NOMO-1 treated with DMSO at 0.1 percent for 48 hours (cell line): ENCODE measurements at regions not wholly inside any gene's neighbourhood (a gene's known extent, or its start where the extent isn't known, plus 50 kb on each side); places are given as distances from the start of the nearest gene placed in this dataset.
A peak's percentile ranks its signal among the peaks of the same experiment; 100 is the strongest.

Experiments
- DNase-seq: peaks from one replicate; lab custom pipeline; 2025; ENCODE audit not compliant: unreplicated experiment; lab: John Stamatoyannopoulos, UW

DNA sequence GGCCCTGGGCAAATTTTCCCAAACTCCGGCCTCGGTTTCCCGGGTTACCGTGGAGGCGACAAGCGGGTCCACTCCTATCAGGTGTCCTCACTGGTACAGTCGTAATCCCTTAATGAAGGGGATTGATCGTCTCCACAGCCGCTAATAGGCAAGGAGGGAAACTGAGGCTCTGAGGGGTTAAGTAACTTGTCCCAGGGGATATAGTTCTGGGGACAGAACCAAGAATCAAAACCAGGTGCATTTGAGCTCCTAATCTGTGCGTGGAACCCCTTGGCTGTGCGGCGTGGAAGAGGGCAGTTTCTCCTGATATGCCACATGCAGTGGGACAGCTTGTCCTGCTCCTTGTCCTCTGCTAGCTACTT is 157.2 kb downstream of the CYRIA start:
- DNase-seq = no peak

DNA sequence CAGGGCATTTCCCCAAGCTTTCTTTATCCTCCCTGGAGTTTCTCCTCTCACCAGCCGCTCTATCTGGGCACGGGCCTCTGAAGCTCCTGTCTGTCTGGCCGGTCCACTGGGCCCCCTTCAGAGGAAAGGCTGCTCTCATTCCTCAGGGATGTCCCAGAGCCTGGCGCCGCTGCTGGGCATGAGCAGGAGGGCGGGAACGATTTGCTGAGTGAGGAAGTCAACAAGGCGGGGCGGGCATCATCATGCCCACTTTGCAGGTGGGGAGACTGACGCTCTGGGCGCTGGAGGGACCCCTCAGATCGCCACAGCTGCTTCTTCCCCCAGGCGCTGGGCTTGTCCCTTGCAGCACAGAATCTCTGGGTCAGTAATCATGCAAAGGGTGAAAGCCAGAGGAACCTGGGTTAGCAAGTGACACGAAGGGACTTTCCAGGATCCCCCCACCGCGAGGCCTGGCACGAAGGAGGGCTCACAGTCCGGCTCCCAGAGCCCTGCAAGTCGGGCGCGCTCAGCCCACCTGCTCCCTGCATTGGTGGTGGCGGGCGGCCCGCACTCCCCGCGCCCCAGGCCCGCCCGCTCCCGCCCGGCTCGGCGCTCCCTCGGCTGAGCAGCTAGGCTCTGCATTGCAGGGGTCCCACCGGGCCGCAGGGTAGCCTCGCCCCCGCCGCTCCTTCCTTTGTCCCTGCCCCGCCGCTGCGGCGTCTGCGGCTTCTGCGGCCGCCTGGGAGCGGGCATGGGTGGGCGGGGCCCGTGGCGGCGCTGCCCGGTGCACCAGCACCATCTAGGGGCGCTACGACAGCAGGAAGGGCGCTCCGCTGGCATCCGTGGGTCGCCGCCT is 157.8 kb downstream of the CYRIA start:
- DNase-seq = no peak

DNA sequence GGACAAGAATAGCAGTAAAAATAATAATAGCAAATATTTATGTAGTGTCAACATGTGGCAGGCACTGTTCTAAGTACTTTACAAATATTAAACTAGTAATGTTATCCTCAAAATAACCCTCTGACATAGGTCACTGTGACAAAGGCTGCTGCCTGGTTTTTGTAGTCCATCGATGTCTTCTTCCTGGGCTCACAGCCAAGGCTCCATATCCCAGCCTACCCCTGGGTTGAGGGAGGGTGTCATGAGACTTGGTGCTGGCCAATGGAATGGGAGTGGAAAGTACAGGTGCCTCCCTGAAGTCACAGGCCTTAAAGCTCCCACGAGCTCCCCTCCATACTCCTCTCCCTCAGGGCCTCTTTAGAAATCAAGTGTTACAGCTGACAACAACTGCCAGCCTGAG is 159.3 kb downstream of the CYRIA start:
- no peak for DNase-seq

DNA sequence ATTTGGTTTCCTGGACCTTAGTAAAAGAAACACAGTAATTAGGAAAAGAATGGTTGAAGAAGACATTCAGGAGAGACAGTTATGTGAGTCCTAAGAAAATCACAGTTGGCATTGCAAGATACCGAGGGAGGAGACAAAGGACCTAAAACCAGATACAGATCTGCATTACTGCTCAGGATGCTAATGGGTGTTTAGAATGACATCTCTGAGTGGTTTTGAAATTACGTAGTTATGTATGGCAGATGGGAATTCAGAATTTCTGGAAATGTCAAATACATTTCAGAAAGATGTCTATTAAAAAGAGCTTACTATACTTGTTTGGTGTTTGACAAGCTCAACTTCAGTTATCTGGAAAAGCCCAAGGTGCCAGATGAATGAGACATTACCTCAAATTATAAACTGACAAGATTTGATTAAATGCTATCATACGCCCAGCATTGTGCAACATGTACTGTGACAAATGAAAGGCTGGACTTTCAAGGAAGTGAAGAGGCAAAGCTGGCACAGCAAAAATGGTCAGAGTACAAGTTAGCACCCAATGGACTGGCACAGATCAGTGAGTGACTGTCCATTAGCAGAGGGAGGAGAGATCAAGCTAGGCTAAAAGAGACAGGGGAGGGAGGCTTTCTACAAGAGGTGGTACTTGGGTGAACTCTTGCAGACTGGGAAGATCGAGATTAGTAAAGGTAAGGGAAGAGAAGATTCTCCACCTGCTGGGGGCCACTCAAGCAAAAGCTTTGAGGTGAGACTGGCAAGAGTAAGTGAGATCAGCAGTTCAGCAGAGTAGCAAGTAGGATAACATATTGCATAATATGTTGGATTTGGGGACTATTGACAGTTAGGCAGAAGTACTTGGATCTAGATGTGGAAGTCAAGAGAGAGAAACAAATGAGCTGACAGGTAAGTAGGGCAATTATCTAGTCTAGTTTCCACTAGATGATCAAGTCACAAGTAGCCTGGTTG is 168.9 kb downstream of the CYRIA start:
- DNase-seq = no peak

DNA sequence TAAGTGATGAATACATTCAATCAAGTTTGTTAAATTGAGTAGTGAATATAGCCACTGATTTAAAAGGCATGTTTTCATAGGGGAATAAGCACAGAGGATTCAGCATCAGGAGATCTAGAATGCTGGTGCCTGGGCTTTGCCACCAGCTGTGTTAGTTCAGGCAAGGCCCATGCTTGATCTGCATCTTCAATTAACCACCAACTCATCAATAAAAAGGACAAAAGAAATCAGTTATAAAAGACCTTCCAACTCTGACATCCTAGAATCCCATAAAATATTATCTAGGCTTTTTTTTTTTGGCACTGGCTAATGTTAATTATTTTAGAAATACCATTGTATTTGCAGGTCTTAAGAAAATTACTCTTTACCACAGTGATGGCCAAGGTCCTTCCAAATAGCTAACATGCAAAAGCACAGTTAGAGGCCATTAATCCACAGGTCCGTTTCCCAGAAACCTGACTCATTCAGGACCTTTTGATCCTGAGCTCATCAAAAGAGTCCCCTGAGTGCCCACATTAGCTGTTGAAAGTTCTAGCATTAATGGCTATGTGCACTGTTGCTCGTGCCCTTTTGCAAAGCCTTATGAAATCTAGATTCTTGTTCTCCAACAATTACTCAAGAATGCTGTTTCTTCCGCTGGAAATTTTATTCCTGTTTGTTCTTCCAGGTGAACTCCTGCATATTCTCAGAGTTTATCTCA is 170.0 kb downstream of the CYRIA start:
- DNase-seq = no peak

DNA sequence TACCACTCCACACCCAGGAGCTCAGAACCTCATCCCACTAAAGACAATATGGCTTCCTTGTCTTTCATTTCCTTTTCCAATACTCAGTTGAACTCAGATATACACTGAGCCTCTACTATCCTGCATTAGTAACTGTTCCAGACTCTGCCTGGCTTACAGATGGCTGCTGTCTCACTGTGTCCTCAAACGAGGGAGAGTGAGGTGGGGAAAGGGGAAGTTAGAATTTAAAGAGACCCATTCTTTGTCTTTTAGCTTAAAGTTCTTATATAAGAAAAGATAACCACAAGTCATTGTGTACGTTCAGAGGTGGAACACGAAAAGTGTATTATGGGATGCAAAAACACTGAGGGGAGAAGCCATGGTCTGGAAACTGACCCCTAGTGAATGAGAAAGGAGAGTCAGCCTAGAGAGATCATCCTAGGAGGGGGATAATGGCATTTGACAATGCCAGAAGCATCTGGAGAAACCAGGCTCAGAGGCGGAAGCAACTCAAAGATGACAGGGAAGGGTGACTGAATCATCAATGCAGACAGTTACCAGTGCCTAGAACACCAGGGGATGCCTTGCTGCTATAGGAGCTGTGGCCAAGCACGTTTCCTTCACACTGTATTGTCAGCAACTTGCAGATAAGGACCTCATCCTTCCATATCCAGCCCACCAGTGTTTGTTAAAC is 170.7 kb downstream of the CYRIA start:
- DNase-seq = no peak

DNA sequence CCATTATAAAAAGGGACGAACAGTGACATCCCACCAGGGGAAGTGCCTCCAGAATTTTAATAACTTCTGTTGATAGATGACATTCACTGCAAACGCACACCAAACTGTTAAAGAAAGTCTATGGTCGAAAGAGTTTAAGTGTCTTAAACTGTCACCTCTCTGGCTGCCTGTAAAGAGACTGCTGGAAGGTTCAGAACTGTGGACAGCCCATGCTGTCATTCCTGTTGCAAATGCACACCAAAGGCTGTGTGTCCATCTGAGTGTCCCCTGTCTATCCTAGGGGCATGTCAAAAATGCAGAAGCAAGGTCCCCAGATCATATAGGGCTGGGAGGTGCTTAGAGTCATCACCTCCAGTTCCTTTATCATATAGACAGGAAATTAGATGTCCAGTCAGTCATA is 171.8 kb downstream of the CYRIA start:
- no peak for DNase-seq

DNA sequence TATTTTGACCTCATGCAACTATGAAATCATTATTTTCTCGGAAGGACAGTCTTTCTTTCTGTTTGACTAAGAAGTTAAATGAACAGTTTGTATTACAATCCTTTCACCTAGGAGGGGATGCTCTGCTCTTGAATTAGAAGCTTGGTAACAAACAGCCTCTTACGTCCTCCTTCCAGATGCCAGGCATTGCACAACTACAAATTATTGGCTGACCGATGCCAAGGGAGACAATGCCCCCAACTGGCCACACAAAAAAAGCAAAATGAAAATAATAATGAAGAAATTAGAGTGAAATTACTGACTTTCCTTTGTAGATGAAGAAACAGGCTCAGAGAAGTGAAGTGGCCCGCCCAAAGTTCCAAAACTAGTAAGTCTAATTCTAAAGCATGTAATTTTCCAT is 177.9 kb downstream of the CYRIA start:
- peak; percentile 4 for DNase-seq

DNA sequence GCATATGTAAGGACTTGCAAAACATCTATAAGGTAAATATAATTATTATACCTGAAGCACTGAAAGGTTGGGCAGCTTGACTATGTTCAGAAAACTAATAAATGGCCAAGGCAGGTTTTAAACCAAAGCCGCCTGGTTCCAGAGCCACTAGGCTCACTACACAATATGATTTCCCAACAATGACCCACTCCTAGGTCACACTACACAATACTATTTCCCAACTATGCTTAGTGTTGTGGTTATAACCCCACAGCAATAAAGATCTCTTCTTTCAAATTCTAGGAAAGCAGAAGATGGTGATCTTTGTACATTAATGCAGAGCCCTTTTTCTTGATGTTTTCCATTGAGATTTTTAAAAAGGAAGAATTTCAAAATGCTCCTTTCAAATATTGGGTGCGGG is 180.4 kb downstream of the CYRIA start:
- no peak for DNase-seq

DNA sequence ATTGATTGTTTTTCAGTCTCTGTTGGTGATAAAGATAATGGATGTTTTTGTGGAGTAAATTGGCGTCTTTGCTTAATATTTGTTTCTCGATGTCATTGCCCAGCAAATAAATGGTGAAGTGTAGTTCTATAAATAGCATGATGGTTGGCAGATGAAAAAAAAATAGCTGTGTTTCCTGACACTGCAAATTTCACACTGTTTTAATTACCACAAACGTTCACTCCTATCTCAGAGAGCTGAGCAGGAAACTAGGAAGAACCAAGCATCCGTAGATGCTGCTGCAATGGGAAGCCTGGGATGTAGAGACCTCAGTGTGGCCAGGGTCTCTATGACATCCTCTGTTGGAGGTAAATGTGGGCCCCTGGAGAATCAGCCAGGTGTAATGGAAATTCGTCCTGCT is 183.2 kb downstream of the CYRIA start:
- no peak for DNase-seq

DNA sequence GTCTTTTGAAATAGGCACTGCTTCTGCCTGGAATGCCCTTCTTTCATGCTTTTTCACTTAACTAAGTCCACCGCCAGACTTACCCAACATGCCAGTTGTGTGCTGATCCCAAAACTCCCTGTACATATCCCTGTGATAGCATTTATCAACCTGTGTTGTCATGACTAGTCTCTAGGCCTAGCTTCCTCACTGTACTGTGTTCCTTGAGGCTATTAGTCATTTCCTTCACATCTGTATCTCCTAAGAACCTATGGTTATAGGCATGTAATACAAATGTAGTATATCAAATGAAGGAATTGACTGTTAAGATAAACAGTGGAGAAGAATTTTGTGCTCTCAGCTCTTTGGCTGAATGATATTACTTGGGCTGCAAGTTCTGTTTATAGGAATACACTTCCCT is 184.3 kb downstream of the CYRIA start:
- DNase-seq = no peak

DNA sequence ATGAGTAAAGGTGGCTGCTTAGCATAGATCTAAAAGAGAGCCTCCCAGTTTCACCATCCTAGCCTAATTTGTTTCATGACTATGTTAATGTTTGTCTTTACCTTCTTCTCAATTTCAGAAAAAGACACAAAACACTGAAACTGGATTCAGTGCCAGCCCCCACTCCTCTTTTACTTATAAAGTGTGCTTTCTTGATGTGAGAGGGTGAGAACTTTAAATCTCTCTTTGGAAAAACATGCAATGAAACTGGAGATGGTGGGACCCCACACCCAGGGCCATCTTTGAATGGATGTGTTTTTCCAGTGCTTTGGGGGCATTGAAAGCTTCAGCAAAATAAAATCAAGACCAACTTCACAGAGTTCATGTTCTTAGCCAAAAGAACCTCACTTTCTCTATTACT is 185.9 kb downstream of the CYRIA start:
- DNase-seq = no peak

DNA sequence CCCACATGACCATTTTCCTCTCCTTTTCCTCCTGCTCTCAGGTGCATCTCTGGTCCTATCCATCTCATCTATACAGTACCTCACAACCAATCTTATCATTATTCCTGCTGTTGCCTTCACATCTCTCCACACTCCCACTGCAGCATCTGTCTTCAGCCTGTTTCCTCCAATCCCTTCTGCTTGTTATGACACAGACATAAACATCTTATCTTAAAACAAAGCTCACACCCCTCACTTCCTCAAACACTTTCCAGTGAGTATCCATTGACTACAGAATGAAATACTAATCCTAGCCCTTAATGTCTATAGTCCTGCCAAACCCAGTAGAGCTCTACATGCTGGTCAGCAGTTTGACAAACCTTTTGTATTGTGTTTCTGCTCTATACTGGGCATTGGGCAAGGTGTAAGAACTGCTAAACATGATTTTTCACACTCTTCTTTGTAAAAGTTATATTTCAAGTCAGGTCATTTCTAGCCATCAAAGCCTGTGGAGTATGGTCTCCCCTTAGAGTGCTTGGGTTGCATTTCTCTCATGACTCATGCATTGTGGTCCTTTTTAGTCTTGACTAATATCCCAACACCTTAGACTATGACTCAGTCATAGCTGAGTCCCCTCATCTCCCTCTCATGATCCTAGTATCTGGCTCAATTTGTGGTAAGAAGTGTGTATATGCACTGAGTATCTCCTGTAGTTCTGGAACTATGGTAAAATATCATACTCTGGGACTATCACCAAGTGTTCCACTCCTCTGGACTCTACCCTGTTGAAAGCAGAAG is 187.0 kb downstream of the CYRIA start:
- DNase-seq = no peak

DNA sequence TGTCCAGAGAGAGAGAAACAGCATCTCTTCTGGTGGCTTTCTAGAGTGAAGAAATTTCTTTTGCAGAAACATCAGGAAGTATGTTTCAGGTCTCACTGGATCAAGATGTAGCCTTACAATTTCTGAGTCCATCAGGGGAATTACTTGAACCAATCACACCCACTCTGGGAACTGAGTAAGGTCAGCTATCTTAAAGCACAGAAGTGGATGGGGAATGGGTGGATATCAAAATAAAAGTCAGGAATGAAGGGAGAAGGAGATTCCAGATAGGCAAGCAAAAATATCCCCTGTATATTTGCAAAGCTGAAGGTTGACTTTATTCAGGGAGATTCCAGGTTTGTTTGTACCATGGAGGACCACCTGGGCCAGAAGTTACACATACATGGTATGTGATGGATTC is 188.0 kb downstream of the CYRIA start:
- no peak for DNase-seq

DNA sequence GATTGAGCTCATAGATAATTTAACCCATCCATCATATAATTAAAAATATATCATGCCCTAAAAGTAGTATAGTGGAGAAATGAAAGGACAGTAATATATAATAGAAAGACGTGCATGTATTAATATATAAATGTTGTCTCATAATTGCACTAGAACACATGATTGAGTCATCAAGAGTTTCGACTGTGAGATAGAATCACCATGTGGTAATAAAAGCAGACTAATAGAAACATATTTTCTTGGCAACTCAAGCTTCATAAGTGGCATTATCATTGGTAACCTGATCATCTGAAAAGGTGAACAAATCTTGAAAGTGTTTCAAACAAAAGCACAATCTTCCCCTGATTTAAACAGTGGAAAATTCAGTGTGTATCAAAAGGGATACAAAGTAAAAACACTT is 188.8 kb downstream of the CYRIA start:
- no peak for DNase-seq

DNA sequence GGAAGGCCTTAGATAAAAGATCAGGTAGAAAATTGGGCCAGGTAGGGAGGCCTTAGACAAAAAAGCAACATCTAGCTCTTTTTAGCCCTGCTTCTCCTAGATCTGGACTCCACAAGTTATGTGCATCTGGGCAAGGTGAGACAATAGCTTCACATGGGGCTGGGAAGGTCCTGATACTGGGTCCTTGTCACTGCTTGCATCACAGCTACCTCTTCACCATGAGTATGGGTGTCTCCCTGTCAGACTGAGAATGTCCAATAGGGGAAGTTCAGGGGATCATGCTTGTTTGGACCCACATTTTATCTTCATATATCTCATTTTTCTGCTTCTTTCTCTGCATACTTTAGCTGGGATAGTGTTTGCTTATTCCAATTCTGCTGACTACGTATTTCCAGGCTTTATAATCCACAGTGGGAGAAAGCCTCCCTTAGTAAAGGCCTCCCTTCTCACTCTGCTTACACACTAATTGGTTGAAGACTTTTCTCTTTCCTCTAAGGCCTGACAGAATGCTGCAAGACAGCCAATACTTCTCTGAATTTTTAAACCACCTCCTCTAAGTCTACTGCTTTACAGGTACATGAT is 189.6 kb downstream of the CYRIA start:
- no peak for DNase-seq

DNA sequence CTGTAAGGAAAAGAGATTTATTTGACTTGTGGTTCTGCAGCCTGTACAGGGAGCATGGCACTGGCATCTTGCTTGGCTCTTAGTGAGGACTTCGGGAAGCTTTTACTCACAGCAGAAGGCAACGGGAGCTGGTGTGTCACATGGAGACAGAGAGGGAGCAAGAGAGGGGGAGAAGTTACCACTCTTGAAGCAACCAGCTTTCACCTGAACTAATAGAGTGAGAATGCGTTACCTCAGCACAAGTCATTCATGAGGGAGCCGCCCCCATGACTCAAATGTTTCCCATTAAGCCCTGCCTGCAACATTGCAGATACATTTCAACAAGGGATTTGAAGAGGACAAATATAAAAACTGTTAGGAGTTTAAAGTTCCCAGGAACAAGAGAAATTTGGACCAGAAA is 190.0 kb downstream of the CYRIA start:
- DNase-seq = no peak

DNA sequence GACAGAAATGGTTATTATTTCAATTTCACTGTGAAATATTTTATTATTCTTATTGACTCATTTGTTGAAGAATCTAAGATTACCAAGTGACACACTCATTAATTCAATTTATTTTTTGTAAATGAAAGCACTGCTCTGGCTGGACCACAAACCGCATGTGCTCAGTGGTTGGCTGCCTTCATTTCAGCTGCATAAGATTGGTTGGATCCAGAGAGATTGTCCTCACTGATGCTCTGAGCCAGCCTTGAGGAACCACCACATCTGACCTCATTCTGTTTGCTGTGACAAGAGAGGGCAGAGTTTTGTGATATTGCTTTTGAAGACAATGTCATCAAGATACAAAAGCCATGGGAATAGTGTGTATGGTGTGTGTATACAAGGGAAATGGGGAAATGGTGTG is 192.1 kb downstream of the CYRIA start:
- no peak for DNase-seq

DNA sequence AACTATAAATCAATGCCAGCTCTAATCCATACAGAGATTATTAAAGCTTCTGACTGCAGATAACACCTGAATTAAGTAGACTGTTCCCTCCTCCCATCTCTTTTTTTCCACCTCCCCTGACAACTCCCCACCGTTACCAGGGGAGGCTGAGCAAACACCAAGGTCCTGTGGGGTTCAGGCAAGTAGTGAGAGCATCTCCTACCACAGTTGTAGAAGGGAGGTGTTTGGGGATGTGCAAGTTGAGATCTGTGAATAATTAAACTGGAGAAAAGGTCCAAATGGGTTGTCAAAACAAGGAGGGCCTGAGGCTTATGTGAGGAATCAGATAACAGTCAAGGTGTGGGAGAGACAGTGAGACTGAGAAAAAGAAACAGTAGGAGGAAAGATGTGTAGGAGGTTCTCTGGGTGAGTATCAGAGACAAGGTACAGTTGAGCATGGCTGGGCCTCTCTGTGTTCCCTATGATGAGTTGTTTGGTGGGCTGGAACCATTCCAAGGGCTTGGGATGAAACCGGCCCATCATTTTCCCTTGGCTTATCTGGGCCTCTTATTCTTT is 194.6 kb downstream of the CYRIA start:
- DNase-seq = no peak

DNA sequence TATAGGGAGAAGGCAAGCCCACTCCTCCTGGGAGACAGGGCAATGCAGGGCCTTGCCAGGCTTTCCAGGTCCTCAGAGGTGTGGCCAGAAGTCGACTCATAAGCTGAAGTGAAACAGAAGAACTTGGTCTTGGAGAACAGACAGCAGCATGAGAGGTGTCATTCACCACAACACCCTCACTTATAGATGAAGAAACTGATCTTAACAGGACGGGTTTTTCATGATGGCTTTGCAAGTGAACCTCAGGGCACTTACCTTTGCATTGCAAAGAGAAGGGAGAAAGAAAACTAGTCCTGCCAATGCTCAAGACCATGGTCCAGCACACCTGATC is 198.8 kb downstream of the CYRIA start:
- DNase-seq = no peak
